SK-N-SH (cell line): ENCODE measurements at regions not wholly inside any gene's neighbourhood (a gene's known extent, or its start where the extent isn't known, plus 50 kb on each side); places are given as distances from the start of the nearest gene placed in this dataset.

Experiments
- CTCF ChIA-PET: fragments of 300-600, 350-600 bp; formaldehyde crosslinking; extraction: SDS; loops from one replicate; lab custom pipeline; 2021; lab: Yijun Ruan, JAX
- POLR2A ChIA-PET: fragments of 350-600 bp; sonication (Branson Sonifier 250); formaldehyde crosslinking; extraction: SDS; loops from one replicate; lab custom pipeline; 2020; ENCODE audit warnings: antibody characterized with exemption, inconsistent platforms; lab: Yijun Ruan, JAX
- DNase-seq: peaks from one replicate; pipeline ENCODE4 v3.0.0; 2012
- H2AFZ ChIP-seq: fragments of 200-600 bp; sonication (generic); 2 replicates; pipeline ENCODE4 v1.8.1; 2016; ENCODE audit warnings: antibody characterized with exemption, mild to moderate bottlenecking, low read depth
- H3F3A ChIP-seq: fragments of 200-600 bp; sonication (generic); replicated peaks from 2 replicates; pipeline ENCODE3; 2016; ENCODE audit warnings: antibody characterized with exemption, mild to moderate bottlenecking; ENCODE audit not compliant: insufficient read depth
- H3K27ac ChIP-seq, 2 experiments: fragments of 200-500 bp in 1 of 2; fragments of 200-600 bp in 1 of 2; sonication (Bioruptor generic) in 1 of 2; sonication (generic), shearing (Covaris generic) in 1 of 2; 2 replicates each; pipeline versions ENCODE4 v1.5.1 to v1.6.1; 2014 to 2016; ENCODE audit warnings: low read depth in 2 of 2, inconsistent platforms in 1 of 2, low read length in 1 of 2, mild to moderate bottlenecking in 1 of 2, mixed read lengths in 1 of 2
- H3K27me3 ChIP-seq: fragments of 200-600 bp; sonication (generic), shearing (Covaris generic); 2 replicates; pipeline ENCODE4 v1.6.1; 2016; ENCODE audit warnings: mixed run types; ENCODE audit not compliant: insufficient read depth
- H3K36me3 ChIP-seq, 2 experiments: fragments of 200-500 bp in 1 of 2; fragments of 200-600 bp in 1 of 2; sonication (Bioruptor generic) in 1 of 2; sonication (generic) in 1 of 2; replicated peaks in 1 of 2; 2 replicates each; pipeline versions ENCODE3 to v1.5.1; 2014 to 2016; ENCODE audit warnings: low read length in 1 of 2, mild to moderate bottlenecking in 1 of 2; ENCODE audit not compliant: insufficient read depth in 2 of 2, control insufficient read depth in 1 of 2
- H3K4me1 ChIP-seq, 2 experiments: fragments of 200-500 bp in 1 of 2; fragments of 200-600 bp in 1 of 2; sonication (Bioruptor generic) in 1 of 2; sonication (generic), shearing (Covaris generic) in 1 of 2; 2 replicates each; pipeline versions ENCODE4 v1.5.1 to v1.6.1; 2014 to 2016; ENCODE audit warnings: low read depth in 1 of 2, low read length in 1 of 2, mixed run types in 1 of 2; ENCODE audit not compliant: insufficient read depth in 2 of 2, control insufficient read depth in 1 of 2
- H3K4me2 ChIP-seq: fragments of 200-600 bp; sonication (generic), shearing (Covaris generic); 2 replicates; pipeline ENCODE4 v1.6.1; 2017; ENCODE audit warnings: mixed run types
- H3K4me3 ChIP-seq, 2 experiments: fragments of 200-500 bp in 1 of 2; fragments of 200-600 bp in 1 of 2; sonication (Bioruptor generic) in 1 of 2; sonication (generic), shearing (Covaris generic) in 1 of 2; 2 replicates each; pipeline versions ENCODE4 v1.5.1 to v1.8.1; 2014 to 2016; ENCODE audit warnings: low read depth in 2 of 2, inconsistent platforms in 1 of 2, low read length in 1 of 2, mild to moderate bottlenecking in 1 of 2, mixed read lengths in 1 of 2, moderate library complexity in 1 of 2
- H3K79me2 ChIP-seq: fragments of 200-600 bp; sonication (generic); 2 replicates; pipeline ENCODE4 v1.8.1; 2017; ENCODE audit warnings: mild to moderate bottlenecking; ENCODE audit not compliant: insufficient read depth
- H3K9ac ChIP-seq: fragments of 200-600 bp; sonication (generic); 2 replicates; pipeline ENCODE4 v1.6.1; 2017; ENCODE audit warnings: mixed run types
- H3K9me2 ChIP-seq: fragments of 200-600 bp; sonication (generic); 2 replicates; pipeline ENCODE4 v1.6.1; 2017; ENCODE audit warnings: mixed run types
- H3K9me3 ChIP-seq: fragments of 200-600 bp; sonication (generic); 2 replicates; pipeline ENCODE4 v1.6.1; 2017; ENCODE audit warnings: mixed run types, mild to moderate bottlenecking, moderate library complexity
- H4K20me1 ChIP-seq: fragments of 200-600 bp; sonication (generic); 2 replicates; pipeline ENCODE4 v1.6.1; 2017; ENCODE audit warnings: mild to moderate bottlenecking, mixed run types; ENCODE audit not compliant: insufficient read depth
- ELF1 ChIP-seq: IDR thresholded peaks from 2 replicates; pipeline ENCODE4 v1.4.0; 2012
- EP300 ChIP-seq, 2 experiments: IDR thresholded peaks; 2 replicates each; pipeline versions ENCODE4 v1.4.0 to v1.6.1; 2012; ENCODE audit warnings: borderline replicate concordance in 1 of 2, low read depth in 1 of 2, low read length in 1 of 2
- FOSL2 ChIP-seq: IDR thresholded peaks from 2 replicates; pipeline ENCODE4 v1.4.0; 2012; ENCODE audit warnings: low read depth, mild to moderate bottlenecking, moderate library complexity, borderline replicate concordance
- FOXJ3 ChIP-seq: sonication (generic); formaldehyde crosslinking; IDR thresholded peaks from 2 replicates; pipeline ENCODE4 v1.5.1; 2020; ENCODE audit warnings: mild to moderate bottlenecking, missing genetic modification reagents
- GABPA ChIP-seq: IDR thresholded peaks from 2 replicates; pipeline ENCODE4 v1.4.0; 2012; ENCODE audit warnings: low read depth, mild to moderate bottlenecking
- GATA2 ChIP-seq: sonication (generic); formaldehyde crosslinking; IDR thresholded peaks from 2 replicates; pipeline ENCODE4 v1.5.0; 2020; ENCODE audit warnings: mild to moderate bottlenecking, missing genetic modification reagents
- JUND ChIP-seq: IDR thresholded peaks from 2 replicates; pipeline ENCODE4 v1.4.0; 2012
- NFIC ChIP-seq: IDR thresholded peaks from 2 replicates; pipeline ENCODE4 v1.4.0; 2012; ENCODE audit warnings: borderline replicate concordance
- NRF1 ChIP-seq: IDR thresholded peaks from 2 replicates; pipeline ENCODE4 v1.6.1; 2012; ENCODE audit warnings: low read depth, mild to moderate bottlenecking, low read length
- TAF1 ChIP-seq: IDR thresholded peaks from 2 replicates; pipeline ENCODE4 v1.6.1; 2012; ENCODE audit warnings: low read depth, mild to moderate bottlenecking, low read length, moderate library complexity, borderline replicate concordance
- TCF12 ChIP-seq: IDR thresholded peaks from 2 replicates; pipeline ENCODE4 v1.4.0; 2012
- TEAD4 ChIP-seq: IDR thresholded peaks from 2 replicates; pipeline ENCODE4 v1.4.0; 2012; ENCODE audit warnings: mild to moderate bottlenecking, borderline replicate concordance; ENCODE audit not compliant: insufficient read depth
- WGBS: methylation state at CpG from one replicate; pipeline ENCODE4 v1.1.6; 2017; ENCODE audit warnings: low lambda C conversion rate; 5-methylcytosine and 5-hydroxymethylcytosine counted together
- TF ChIP-seq, protein P1 (sequence below): fragments of 150-350 bp; IDR thresholded peaks from 2 replicates; pipeline ENCODE4 v1.6.1; 2016; ENCODE audit warnings: mild to moderate bottlenecking, low read depth, low read length
- TF ChIP-seq, protein P2 (sequence below): IDR thresholded peaks from 2 replicates; pipeline ENCODE4 v1.6.1; 2012; ENCODE audit warnings: mild to moderate bottlenecking, low read depth, low read length, moderate library complexity

DNA sequence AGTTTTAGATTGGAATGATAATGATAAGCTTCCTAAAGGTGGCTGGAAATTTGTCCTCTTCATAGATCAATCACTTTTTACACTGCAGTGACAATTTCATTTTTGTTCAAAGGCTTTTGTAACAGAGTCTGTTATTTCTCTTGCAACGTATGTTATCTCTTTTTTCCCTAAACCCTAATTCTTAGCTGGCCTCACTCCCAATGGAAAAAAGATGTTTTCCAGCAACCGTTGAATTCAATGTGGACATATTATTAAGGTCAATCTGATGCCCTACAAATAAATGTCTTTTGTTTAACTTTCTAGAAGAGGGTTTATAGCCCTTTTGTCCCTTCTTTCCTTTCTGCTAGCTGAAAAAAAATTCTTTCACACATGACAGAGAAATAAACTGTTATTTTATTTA lies 192.7 kb upstream of the NWD2 start (continued):
- TF ChIP-seq, protein P1, sequence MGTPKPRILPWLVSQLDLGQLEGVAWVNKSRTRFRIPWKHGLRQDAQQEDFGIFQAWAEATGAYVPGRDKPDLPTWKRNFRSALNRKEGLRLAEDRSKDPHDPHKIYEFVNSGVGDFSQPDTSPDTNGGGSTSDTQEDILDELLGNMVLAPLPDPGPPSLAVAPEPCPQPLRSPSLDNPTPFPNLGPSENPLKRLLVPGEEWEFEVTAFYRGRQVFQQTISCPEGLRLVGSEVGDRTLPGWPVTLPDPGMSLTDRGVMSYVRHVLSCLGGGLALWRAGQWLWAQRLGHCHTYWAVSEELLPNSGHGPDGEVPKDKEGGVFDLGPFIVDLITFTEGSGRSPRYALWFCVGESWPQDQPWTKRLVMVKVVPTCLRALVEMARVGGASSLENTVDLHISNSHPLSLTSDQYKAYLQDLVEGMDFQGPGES: no peak
- TF ChIP-seq TCF12 (no peak), GABPA (no peak)
- TF ChIP-seq, protein P2, sequence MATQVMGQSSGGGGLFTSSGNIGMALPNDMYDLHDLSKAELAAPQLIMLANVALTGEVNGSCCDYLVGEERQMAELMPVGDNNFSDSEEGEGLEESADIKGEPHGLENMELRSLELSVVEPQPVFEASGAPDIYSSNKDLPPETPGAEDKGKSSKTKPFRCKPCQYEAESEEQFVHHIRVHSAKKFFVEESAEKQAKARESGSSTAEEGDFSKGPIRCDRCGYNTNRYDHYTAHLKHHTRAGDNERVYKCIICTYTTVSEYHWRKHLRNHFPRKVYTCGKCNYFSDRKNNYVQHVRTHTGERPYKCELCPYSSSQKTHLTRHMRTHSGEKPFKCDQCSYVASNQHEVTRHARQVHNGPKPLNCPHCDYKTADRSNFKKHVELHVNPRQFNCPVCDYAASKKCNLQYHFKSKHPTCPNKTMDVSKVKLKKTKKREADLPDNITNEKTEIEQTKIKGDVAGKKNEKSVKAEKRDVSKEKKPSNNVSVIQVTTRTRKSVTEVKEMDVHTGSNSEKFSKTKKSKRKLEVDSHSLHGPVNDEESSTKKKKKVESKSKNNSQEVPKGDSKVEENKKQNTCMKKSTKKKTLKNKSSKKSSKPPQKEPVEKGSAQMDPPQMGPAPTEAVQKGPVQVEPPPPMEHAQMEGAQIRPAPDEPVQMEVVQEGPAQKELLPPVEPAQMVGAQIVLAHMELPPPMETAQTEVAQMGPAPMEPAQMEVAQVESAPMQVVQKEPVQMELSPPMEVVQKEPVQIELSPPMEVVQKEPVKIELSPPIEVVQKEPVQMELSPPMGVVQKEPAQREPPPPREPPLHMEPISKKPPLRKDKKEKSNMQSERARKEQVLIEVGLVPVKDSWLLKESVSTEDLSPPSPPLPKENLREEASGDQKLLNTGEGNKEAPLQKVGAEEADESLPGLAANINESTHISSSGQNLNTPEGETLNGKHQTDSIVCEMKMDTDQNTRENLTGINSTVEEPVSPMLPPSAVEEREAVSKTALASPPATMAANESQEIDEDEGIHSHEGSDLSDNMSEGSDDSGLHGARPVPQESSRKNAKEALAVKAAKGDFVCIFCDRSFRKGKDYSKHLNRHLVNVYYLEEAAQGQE: no peak

DNA sequence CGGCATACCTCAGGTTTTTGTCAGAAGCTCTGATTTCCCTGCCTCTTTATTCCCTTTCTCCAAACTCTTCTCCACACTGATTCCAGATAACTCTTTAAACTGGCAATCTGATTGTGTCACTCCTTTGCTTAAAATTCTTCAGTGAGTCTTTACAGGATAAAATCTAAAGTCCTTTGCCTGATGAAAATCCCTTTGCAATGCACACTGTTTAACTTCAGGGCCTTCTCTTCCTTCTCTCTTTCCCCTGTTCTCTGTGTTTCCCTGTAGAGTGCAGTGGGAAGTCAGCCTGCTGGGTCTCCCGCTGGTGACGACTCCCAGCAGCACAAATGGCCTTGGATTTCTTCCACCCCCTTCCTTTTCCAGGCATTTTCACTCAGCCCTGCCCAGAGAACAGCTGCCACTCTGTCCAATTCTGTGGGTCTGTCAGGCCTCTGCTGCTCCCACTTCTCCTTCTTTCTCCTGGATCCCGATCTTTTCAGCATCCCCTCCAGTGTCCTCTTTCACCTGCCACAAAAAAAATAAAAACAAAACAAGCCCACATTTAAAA lies 189.9 kb upstream of the NWD2 start:
- TF ChIP-seq TEAD4: no peak
- TF ChIP-seq GATA2 (CRISPR knock-in tag): no peak
- no peak for TF ChIP-seq TAF1
- TF ChIP-seq ELF1: no peak
- no peak for TF ChIP-seq GABPA
- TF ChIP-seq FOXJ3 (CRISPR knock-in tag): no peak
- TF ChIP-seq NFIC: no peak
- no peak for TF ChIP-seq JUND
- TF ChIP-seq NRF1: no peak
- TF ChIP-seq EP300 (IDR thresholded peaks at IDR 0.05; ENCODE audit: borderline replicate concordance in 1 of 2, low read depth in 1 of 2, low read length in 1 of 2): no peak
- no peak for TF ChIP-seq FOSL2
- DNase-seq: no peak
- Histone ChIP-seq H3K27ac (no peak overlapping the region), H3K4me1 (no peaks in the 10 kb centered on the region), H3K4me2 (no peak overlapping the region), H2AFZ (no peak overlapping the region), H3F3A (no peaks in the 10 kb centered on the region), H4K20me1 (no peaks in the 10 kb centered on the region), H3K27me3 (peaks cover 7% of the 10 kb centered on the region; the same call in 1 of the 2 replicates), H3K79me2 (no peaks in the 10 kb centered on the region), H3K36me3 (no peaks in the 10 kb centered on the region), H3K9me2 (no peaks in the 10 kb centered on the region), H3K4me3 (no peak overlapping the region), H3K9ac (no peak overlapping the region), H3K9me3 (no peaks in the 10 kb centered on the region)
- 12% methylated on average over 4 of the region's 4 CpGs for WGBS
- CTCF ChIA-PET: no interaction called here
- POLR2A ChIA-PET: no interaction called here
